Cardiac fibroblast (primary cell): ENCODE measurements at regions not wholly inside any gene's neighbourhood (a gene's known extent, or its start where the extent isn't known, plus 50 kb on each side); places are given as distances from the start of the nearest gene placed in this dataset.
A peak's percentile ranks its signal among the peaks of the same experiment; 100 is the strongest.

Source experiments
- DNase-seq, 2 donors: peaks; one replicate each; pipeline versions ENCODE4 v3.0.0 to v3.0.0-alpha.2; 2010; ENCODE audit warnings: low read depth in 2 of 2
- H3K4me3 ChIP-seq, 2 donors: replicated peaks in 1 of 2; 1 replicate in 1 of 2; 2 replicates in 1 of 2; pipeline ENCODE4 v1.5.1; 2011; ENCODE audit warnings: low read depth in 2 of 2, low read length in 2 of 2, mild to moderate bottlenecking in 2 of 2, moderate library complexity in 1 of 2
- CTCF ChIP-seq: IDR thresholded peaks from one replicate; pipeline ENCODE4 v1.5.1; 2011; ENCODE audit warnings: low read depth, mild to moderate bottlenecking, low read length, inconsistent platforms

GRCh38 chr2:47297767-47298425 is 71.2 kb upstream of the EPCAM start:
- DNase-seq = no peak
- TF ChIP-seq CTCF = no peak
- H3K4me3 ChIP-seq = no peak overlapping the region

- DNase-seq = no peak
- no peak overlapping the region for H3K4me3 ChIP-seq
- no peak for TF ChIP-seq CTCF
Observed at GRCh38 chr2:47295981-47296635, 73.0 kb upstream of the EPCAM start.

- TF ChIP-seq CTCF = no peak
- no peak overlapping the region for H3K4me3 ChIP-seq
- no peak for DNase-seq
Observed at GRCh38 chr2:47295131-47295980, 73.8 kb upstream of the EPCAM start.

- TF ChIP-seq CTCF = no peak
- no peak overlapping the region for H3K4me3 ChIP-seq
- no peak for DNase-seq
Observed at GRCh38 chr2:47293976-47294375, 75.1 kb upstream of the EPCAM start.

GRCh38 chr2:47288864-47289263 is 80.2 kb upstream of the EPCAM start:
- no peak for TF ChIP-seq CTCF
- DNase-seq = peak; percentile 63 to 93
- H3K4me3 ChIP-seq = no peak overlapping the region

- no peak overlapping the region for H3K4me3 ChIP-seq
- TF ChIP-seq CTCF = no peak
- DNase-seq = no peak
Observed at GRCh38 chr2:47283659-47284058, 85.5 kb upstream of the EPCAM start.
